ENCODE measurements at regions not wholly inside any gene's neighbourhood (a gene's known extent, or its start where the extent isn't known, plus 50 kb on each side); places are given as distances from the start of the nearest gene placed in this dataset.

DNA sequence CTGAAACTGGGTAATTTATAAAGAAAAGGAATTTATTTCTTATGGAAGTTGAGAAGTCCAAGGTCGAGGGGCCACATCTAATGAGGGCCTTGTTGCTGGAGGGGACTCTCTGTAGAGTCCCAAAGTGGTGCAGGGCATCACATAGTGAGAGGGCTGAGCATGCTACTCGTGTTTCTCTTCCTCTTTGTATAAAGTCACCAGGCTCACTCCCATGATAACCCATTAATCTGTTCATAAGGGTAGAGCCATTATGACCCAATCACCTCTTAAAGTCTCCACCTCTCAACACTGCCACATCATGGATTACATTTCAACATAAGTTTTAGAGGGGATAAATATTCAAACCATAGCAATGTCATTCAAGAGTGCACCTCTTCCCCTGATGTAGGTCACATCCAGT lies 79.1 kb upstream of the ATP2B1 start:
- TF ChIP-seq, protein P1, sequence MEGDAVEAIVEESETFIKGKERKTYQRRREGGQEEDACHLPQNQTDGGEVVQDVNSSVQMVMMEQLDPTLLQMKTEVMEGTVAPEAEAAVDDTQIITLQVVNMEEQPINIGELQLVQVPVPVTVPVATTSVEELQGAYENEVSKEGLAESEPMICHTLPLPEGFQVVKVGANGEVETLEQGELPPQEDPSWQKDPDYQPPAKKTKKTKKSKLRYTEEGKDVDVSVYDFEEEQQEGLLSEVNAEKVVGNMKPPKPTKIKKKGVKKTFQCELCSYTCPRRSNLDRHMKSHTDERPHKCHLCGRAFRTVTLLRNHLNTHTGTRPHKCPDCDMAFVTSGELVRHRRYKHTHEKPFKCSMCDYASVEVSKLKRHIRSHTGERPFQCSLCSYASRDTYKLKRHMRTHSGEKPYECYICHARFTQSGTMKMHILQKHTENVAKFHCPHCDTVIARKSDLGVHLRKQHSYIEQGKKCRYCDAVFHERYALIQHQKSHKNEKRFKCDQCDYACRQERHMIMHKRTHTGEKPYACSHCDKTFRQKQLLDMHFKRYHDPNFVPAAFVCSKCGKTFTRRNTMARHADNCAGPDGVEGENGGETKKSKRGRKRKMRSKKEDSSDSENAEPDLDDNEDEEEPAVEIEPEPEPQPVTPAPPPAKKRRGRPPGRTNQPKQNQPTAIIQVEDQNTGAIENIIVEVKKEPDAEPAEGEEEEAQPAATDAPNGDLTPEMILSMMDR (IDR thresholded peaks at IDR 0.05) = no peak
- TF ChIP-seq POLR2A (IDR thresholded peaks at IDR 0.05) = no peak
